GM23338 (cell line): ENCODE measurements at regions not wholly inside any gene's neighbourhood (a gene's known extent, or its start where the extent isn't known, plus 50 kb on each side); places are given as distances from the start of the nearest gene placed in this dataset.

Source experiments
- ATAC-seq: fragments of 200-7000 bp; cut with Tn5 transposase; 3 replicates; pipeline ENCODE4 v1.9.1; 2020
- DNase-seq: peaks from one replicate; pipeline ENCODE4 v3.0.0-alpha.2; 2015; ENCODE audit warnings: low spot score
- H2AFZ ChIP-seq: fragments of 200-600 bp; sonication (generic); 2 replicates; pipeline ENCODE4 v1.8.0; 2016; ENCODE audit warnings: antibody characterized with exemption, mild to moderate bottlenecking, moderate library complexity
- H3F3A ChIP-seq: fragments of 200-600 bp; sonication (generic); replicated peaks from 2 replicates; pipeline ENCODE4 v1.8.0; 2017; ENCODE audit warnings: antibody characterized with exemption, mixed run types, low read depth
- H3K27ac ChIP-seq: fragments of 200-600 bp; sonication (generic); 2 replicates; pipeline ENCODE4 v1.6.1; 2016; ENCODE audit warnings: low read depth
- H3K27me3 ChIP-seq: fragments of 200-600 bp; sonication (generic); 2 replicates; pipeline ENCODE4 v1.8.0; 2016; ENCODE audit warnings: mild to moderate bottlenecking, mixed run types, moderate library complexity; ENCODE audit not compliant: insufficient read depth
- H3K36me3 ChIP-seq: fragments of 200-600 bp; sonication (generic); 2 replicates; pipeline ENCODE4 v1.8.0; 2016; ENCODE audit warnings: mild to moderate bottlenecking; ENCODE audit not compliant: insufficient read depth
- H3K4me1 ChIP-seq: fragments of 200-600 bp; sonication (generic); 2 replicates; pipeline ENCODE4 v1.8.0; 2016; ENCODE audit warnings: mild to moderate bottlenecking, moderate library complexity; ENCODE audit not compliant: insufficient read depth
- H3K4me2 ChIP-seq: fragments of 200-600 bp; sonication (generic); 2 replicates; pipeline ENCODE4 v1.7.1; 2017; ENCODE audit warnings: mixed run types
- H3K4me3 ChIP-seq: fragments of 200-600 bp; sonication (generic); 2 replicates; pipeline ENCODE4 v1.6.1; 2016; ENCODE audit warnings: mixed run types
- H3K79me2 ChIP-seq: fragments of 200-600 bp; sonication (generic); replicated peaks from 2 replicates; pipeline ENCODE4 v1.8.0; 2017; ENCODE audit warnings: mild to moderate bottlenecking; ENCODE audit not compliant: insufficient read depth
- H3K9me2 ChIP-seq: fragments of 200-600 bp; sonication (generic); 2 replicates; pipeline ENCODE4 v1.8.0; 2017; ENCODE audit not compliant: insufficient read depth
- H4K20me1 ChIP-seq: fragments of 200-600 bp; sonication (generic); replicated peaks from 2 replicates; pipeline ENCODE4 v1.8.0; 2017; ENCODE audit warnings: mild to moderate bottlenecking; ENCODE audit not compliant: insufficient read depth
- H3K27ac Mint-ChIP-seq: 2 replicates; pipeline ENCODE4 v1.8.0; 2020; ENCODE audit warnings: inconsistent platforms, mild to moderate bottlenecking, moderate library complexity, mixed read lengths
- H3K27me3 Mint-ChIP-seq: 3 replicates; pipeline ENCODE4 v1.8.0; 2022; ENCODE audit warnings: low read depth, mild to moderate bottlenecking, moderate library complexity, mixed read lengths, inconsistent platforms; ENCODE audit not compliant: insufficient read depth, poor library complexity
- H3K36me3 Mint-ChIP-seq: 3 replicates; pipeline ENCODE4 v1.8.0; 2021; ENCODE audit warnings: low read depth, mild to moderate bottlenecking, inconsistent platforms, moderate library complexity, mixed read lengths
- H3K4me1 Mint-ChIP-seq: 3 replicates; pipeline ENCODE4 v1.8.0; 2020; ENCODE audit warnings: mild to moderate bottlenecking, inconsistent platforms, mixed read lengths
- H3K4me3 Mint-ChIP-seq: 3 replicates; pipeline ENCODE4 v1.8.0; 2021; ENCODE audit warnings: moderate library complexity, mild to moderate bottlenecking, inconsistent platforms, mixed read lengths
- H3K9me3 Mint-ChIP-seq: 3 replicates; pipeline ENCODE4 v1.8.0; 2020; ENCODE audit warnings: moderate library complexity, mild to moderate bottlenecking, inconsistent platforms, mixed read lengths
- CREB1 ChIP-seq: fragments of 250-450 bp; sonication (Bioruptor Pico); IDR thresholded peaks from 2 replicates; pipeline ENCODE4 v1.5.0; 2020; ENCODE audit warnings: low read depth, mild to moderate bottlenecking, moderate library complexity
- EZH2 ChIP-seq: fragments of 200-600 bp; sonication (generic); IDR thresholded peaks from one replicate; pipeline ENCODE4 v1.8.0; 2017; ENCODE audit warnings: antibody characterized with exemption, mild to moderate bottlenecking, low read depth; ENCODE audit not compliant: unreplicated experiment
- EZH2phosphoT487 ChIP-seq: fragments of 200-600 bp; sonication (generic); IDR thresholded peaks from one replicate; pipeline ENCODE4 v1.8.1; 2018; ENCODE audit warnings: antibody characterized with exemption; ENCODE audit not compliant: unreplicated experiment
- JUNB ChIP-seq: IDR thresholded peaks from one replicate; pipeline ENCODE4 v1.6.1; 2016; ENCODE audit warnings: antibody characterized with exemption; ENCODE audit not compliant: unreplicated experiment
- NANOG ChIP-seq: IDR thresholded peaks from 2 replicates; pipeline ENCODE4 v1.6.1; 2016; ENCODE audit warnings: antibody characterized with exemption, borderline replicate concordance
- POLR2AphosphoS5 ChIP-seq: IDR thresholded peaks from 2 replicates; pipeline ENCODE4 v1.6.1; 2016; ENCODE audit warnings: antibody characterized with exemption, low read depth
- REST ChIP-seq: IDR thresholded peaks from one replicate; pipeline ENCODE4 v1.6.1; 2018; ENCODE audit warnings: antibody characterized with exemption; ENCODE audit not compliant: unreplicated experiment
- STAT1 ChIP-seq: IDR thresholded peaks from one replicate; pipeline ENCODE4 v1.6.1; 2016; ENCODE audit warnings: antibody characterized with exemption; ENCODE audit not compliant: unreplicated experiment
- ZNF114 ChIP-seq: fragments of 250-450 bp; sonication (Bioruptor Pico); IDR thresholded peaks from 2 replicates; pipeline ENCODE4 v1.5.0; 2020; ENCODE audit warnings: mild to moderate bottlenecking, moderate library complexity
- ZNF331 ChIP-seq: fragments of 250-450 bp; sonication (Bioruptor Pico); IDR thresholded peaks from 2 replicates; pipeline ENCODE4 v1.5.0; 2020; ENCODE audit warnings: low read depth, mild to moderate bottlenecking, moderate library complexity
- ZNF462 ChIP-seq: fragments of 250-450 bp; sonication (Bioruptor Pico); IDR thresholded peaks from 2 replicates; pipeline ENCODE4 v1.5.0; 2020; ENCODE audit warnings: mild to moderate bottlenecking, moderate library complexity
- TF ChIP-seq, protein P1 (sequence below), 2 experiments: fragments of 200-600 bp in 1 of 2; sonication (generic) in 1 of 2; conservative IDR thresholded peaks; 2 replicates each; pipeline versions ENCODE4 v1.5.1 to v1.6.1; 2016 to 2017; ENCODE audit warnings: antibody characterized with exemption in 2 of 2, low read depth in 2 of 2, mild to moderate bottlenecking in 2 of 2, moderate library complexity in 1 of 2

GRCh38 chr1:172770071-172770470 lies 111.2 kb downstream of the FASLG start:
- H3K9me2 ChIP-seq = peaks cover 14% of the 10 kb centered on the region
- H3K27me3 ChIP-seq = no peaks in the 10 kb centered on the region
- H2AFZ ChIP-seq = no peak overlapping the region
- no peaks in the 10 kb centered on the region for H3K36me3 ChIP-seq
- H3K4me2 ChIP-seq = no peak overlapping the region
- TF ChIP-seq NANOG (no peak), STAT1 (no peak)
- H3K27me3 Mint-ChIP-seq = no peaks in the 10 kb centered on the region
- H3K4me1 Mint-ChIP-seq = no peaks in the 10 kb centered on the region
- no peak overlapping the region for H3K27ac Mint-ChIP-seq
- H3K36me3 Mint-ChIP-seq = no peaks in the 10 kb centered on the region
- no peak overlapping the region for H3K4me3 ChIP-seq
- ATAC-seq = no peak
- H3F3A ChIP-seq = no peaks in the 10 kb centered on the region
- H3K27ac ChIP-seq = no peak overlapping the region
- no peak for DNase-seq
- no peaks in the 10 kb centered on the region for H3K4me1 ChIP-seq
- no peaks in the 10 kb centered on the region for H3K9me3 Mint-ChIP-seq
- H3K4me3 Mint-ChIP-seq = no peak overlapping the region
- no peaks in the 10 kb centered on the region for H4K20me1 ChIP-seq
- H3K79me2 ChIP-seq = no peaks in the 10 kb centered on the region

DNA sequence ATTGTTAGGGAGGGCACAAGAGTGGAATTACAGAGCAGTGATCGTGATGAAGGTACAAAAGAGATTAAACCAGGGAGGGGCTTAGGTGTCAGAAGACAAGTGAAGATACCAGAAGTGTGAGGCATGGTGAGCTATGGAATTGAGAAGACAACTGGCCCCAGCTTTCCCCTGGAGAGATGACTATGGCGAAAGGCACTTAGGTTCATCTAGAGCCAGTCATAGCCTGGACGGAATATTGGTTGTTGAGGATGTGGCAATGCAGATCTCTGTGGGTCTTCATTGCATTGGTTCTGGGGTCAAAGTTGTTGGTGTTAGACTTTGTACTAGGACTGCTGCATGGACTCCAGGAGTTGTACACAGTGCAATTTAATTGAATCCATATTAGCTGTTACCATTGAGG lies 115.7 kb downstream of the FASLG start:
- ATAC-seq (no peak), DNase-seq (no peak)
- H3K27ac Mint-ChIP-seq = no peak overlapping the region
- H3K4me1 ChIP-seq = no peaks in the 10 kb centered on the region
- H2AFZ ChIP-seq = no peak overlapping the region
- no peaks in the 10 kb centered on the region for H4K20me1 ChIP-seq
- H3K4me3 Mint-ChIP-seq = no peak overlapping the region
- peaks cover 8% of the 10 kb centered on the region; the same call in 2 of the 3 replicates for H3K4me1 Mint-ChIP-seq
- no peaks in the 10 kb centered on the region for H3K9me3 Mint-ChIP-seq
- no peaks in the 10 kb centered on the region for H3K27me3 ChIP-seq
- no peaks in the 10 kb centered on the region for H3K36me3 Mint-ChIP-seq
- H3K27me3 Mint-ChIP-seq = no peaks in the 10 kb centered on the region
- no peak overlapping the region for H3K4me3 ChIP-seq
- H3F3A ChIP-seq = no peaks in the 10 kb centered on the region
- H3K9me2 ChIP-seq = peaks cover 10% of the 10 kb centered on the region; the same call in 1 of the 2 replicates
- H3K36me3 ChIP-seq = no peaks in the 10 kb centered on the region
- no peak overlapping the region for H3K4me2 ChIP-seq
- no peak overlapping the region for H3K27ac ChIP-seq
- H3K79me2 ChIP-seq = no peaks in the 10 kb centered on the region
- TF ChIP-seq ZNF462 (CRISPR knock-in tag) = no peak
- TF ChIP-seq, protein P1, sequence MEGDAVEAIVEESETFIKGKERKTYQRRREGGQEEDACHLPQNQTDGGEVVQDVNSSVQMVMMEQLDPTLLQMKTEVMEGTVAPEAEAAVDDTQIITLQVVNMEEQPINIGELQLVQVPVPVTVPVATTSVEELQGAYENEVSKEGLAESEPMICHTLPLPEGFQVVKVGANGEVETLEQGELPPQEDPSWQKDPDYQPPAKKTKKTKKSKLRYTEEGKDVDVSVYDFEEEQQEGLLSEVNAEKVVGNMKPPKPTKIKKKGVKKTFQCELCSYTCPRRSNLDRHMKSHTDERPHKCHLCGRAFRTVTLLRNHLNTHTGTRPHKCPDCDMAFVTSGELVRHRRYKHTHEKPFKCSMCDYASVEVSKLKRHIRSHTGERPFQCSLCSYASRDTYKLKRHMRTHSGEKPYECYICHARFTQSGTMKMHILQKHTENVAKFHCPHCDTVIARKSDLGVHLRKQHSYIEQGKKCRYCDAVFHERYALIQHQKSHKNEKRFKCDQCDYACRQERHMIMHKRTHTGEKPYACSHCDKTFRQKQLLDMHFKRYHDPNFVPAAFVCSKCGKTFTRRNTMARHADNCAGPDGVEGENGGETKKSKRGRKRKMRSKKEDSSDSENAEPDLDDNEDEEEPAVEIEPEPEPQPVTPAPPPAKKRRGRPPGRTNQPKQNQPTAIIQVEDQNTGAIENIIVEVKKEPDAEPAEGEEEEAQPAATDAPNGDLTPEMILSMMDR (conservative IDR thresholded peaks at IDR 0.05; ENCODE audit: low read depth in 2 of 2) = no peak
- no peak for TF ChIP-seq EZH2phosphoT487
- TF ChIP-seq EZH2 = no peak
- no peak for TF ChIP-seq REST
- TF ChIP-seq ZNF114 (CRISPR knock-in tag) = no peak
- no peak for TF ChIP-seq CREB1 (CRISPR knock-in tag)
- no peak for TF ChIP-seq POLR2AphosphoS5
- no peak for TF ChIP-seq NANOG
- TF ChIP-seq STAT1 = no peak
- no peak for TF ChIP-seq JUNB
- TF ChIP-seq ZNF331 (CRISPR knock-in tag) = no peak
